ENCODE measurements at regions not wholly inside any gene's neighbourhood (a gene's known extent, or its start where the extent isn't known, plus 50 kb on each side); places are given as distances from the start of the nearest gene placed in this dataset.

DNA sequence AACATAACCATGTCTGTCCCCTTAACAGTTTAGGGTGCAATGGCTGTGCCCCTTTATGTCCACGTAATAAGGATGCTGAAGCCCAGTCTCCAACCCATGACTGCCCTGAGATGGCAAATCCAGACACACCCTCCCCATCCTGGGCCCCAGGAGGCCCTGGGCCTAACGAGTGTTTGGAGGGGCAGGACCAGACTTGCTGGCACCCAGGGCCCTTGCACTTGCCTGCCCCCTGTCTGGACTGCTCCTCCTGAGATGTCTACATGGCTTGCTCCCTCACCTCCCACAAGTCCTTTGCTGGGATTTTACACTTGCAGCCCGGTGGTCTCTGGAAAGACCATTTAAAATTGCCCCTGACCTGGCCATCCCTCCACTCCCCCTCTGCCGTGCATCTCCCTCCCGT, 132.2 kb upstream of the NECTIN1 start:
- BruUV-seq (replicated peaks): no TSS peak
- dilution Hi-C loops (cut with MboI; ENCODE audit: extremely low pct_ligation_motif_present, low sequenced_read_pairs): no loop called here
- Histone ChIP-seq H3K9me3 (replicated peaks; ENCODE audit: control insufficient read depth, insufficient read depth, low read length) (no peaks in the 10 kb centered on the region), H3K4me2 (ENCODE audit: insufficient read depth, low read length) (no peak overlapping the region), H3K27me3 (ENCODE audit: control insufficient read depth in 2 of 2, insufficient read depth in 2 of 2, low read length in 2 of 2) (no peaks in the 10 kb centered on the region), H3K36me3 (ENCODE audit: control insufficient read depth in 2 of 2, extremely low read depth in 1 of 2, insufficient read depth in 2 of 2, low read length in 2 of 2) (no peaks in the 10 kb centered on the region), H3K27ac (ENCODE audit: insufficient read depth, low read depth, low read length) (no peak overlapping the region), H3K9me1 (replicated peaks; ENCODE audit: control insufficient read depth, extremely low read depth, insufficient read depth, low read length) (no peaks in the 10 kb centered on the region), H4K20me1 (replicated peaks; ENCODE audit: control insufficient read depth, extremely low read depth, insufficient read depth, low read length) (no peaks in the 10 kb centered on the region), H3K9ac (replicated peaks; ENCODE audit: extremely low read depth, insufficient read depth, low read length) (no peak overlapping the region), H3K4me1 (ENCODE audit: control insufficient read depth, extremely low read depth, insufficient read depth, low read length) (no peaks in the 10 kb centered on the region), H3K4me3 (replicated peaks in 1 of 3; ENCODE audit: insufficient read depth in 1 of 3, low read depth in 1 of 3, low read length in 3 of 3) (no peak overlapping the region), H3K79me2 (ENCODE audit: control insufficient read depth, insufficient read depth, low read length) (no peaks in the 10 kb centered on the region), H2AFZ (ENCODE audit: low read depth, low read length) (no peak overlapping the region)
- intact Hi-C loops (cut with micrococcal nuclease): no loop called here
- CTCF ChIA-PET: no interaction called here
- FAIRE-seq (no peak), DNase-seq (ENCODE audit: low read depth, low spot score) (no peak)
- POLR2A ChIA-PET: no interaction called here
- TF ChIP-seq EZH2 (IDR thresholded peaks at IDR 0.05; ENCODE audit: borderline replicate concordance, low read depth, low read length, severe bottlenecking) (no peak), POLR2A (IDR thresholded peaks at IDR 0.05; ENCODE audit: low read depth, low read length) (no peak), JUN (IDR thresholded peaks at IDR 0.05; ENCODE audit: borderline replicate concordance, insufficient read depth, insufficient read length, low read depth) (no peak)
- TF ChIP-seq, protein P1, sequence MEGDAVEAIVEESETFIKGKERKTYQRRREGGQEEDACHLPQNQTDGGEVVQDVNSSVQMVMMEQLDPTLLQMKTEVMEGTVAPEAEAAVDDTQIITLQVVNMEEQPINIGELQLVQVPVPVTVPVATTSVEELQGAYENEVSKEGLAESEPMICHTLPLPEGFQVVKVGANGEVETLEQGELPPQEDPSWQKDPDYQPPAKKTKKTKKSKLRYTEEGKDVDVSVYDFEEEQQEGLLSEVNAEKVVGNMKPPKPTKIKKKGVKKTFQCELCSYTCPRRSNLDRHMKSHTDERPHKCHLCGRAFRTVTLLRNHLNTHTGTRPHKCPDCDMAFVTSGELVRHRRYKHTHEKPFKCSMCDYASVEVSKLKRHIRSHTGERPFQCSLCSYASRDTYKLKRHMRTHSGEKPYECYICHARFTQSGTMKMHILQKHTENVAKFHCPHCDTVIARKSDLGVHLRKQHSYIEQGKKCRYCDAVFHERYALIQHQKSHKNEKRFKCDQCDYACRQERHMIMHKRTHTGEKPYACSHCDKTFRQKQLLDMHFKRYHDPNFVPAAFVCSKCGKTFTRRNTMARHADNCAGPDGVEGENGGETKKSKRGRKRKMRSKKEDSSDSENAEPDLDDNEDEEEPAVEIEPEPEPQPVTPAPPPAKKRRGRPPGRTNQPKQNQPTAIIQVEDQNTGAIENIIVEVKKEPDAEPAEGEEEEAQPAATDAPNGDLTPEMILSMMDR (IDR thresholded peaks at IDR 0.05; ENCODE audit: extremely low read depth in 1 of 2, insufficient read depth in 1 of 2, low read depth in 1 of 2, low read length in 2 of 2): no peak
- TF ChIP-seq, protein P2, sequence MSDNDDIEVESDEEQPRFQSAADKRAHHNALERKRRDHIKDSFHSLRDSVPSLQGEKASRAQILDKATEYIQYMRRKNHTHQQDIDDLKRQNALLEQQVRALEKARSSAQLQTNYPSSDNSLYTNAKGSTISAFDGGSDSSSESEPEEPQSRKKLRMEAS (IDR thresholded peaks at IDR 0.05; ENCODE audit: insufficient read depth, insufficient read length): no peak

DNA sequence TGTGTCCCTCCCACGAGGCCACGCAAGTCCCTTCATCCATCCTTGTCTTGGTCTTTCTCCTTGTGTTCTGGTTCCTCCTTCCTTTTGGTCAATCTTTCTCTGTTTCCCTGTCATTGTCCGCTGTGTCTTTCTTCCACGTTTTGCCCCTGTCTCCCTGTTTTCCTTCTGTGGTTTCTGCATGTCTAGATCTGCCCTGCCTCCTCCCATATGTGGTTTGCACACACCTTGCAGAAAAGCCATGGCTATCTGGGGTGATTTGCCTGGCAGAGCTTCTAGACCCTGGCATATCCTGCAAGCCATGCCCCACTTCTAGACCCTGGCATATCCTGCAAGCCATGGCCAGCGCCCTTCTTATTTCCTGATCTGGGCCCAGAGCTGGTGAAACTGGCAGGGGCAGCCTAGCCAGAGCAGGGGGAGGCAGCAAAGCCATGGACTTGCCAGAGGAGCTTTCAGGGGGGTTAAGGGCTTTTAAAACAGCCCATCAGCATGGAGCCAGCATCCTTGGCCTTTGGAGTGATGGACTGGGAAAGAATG, 131.6 kb upstream of the NECTIN1 start:
- H3K27ac ChIP-seq (ENCODE audit: insufficient read depth, low read depth, low read length): no peak overlapping the region
- H3K36me3 ChIP-seq (ENCODE audit: control insufficient read depth in 2 of 2, extremely low read depth in 1 of 2, insufficient read depth in 2 of 2, low read length in 2 of 2): no peaks in the 10 kb centered on the region
- H3K79me2 ChIP-seq (ENCODE audit: control insufficient read depth, insufficient read depth, low read length): no peaks in the 10 kb centered on the region
- DNase-seq (ENCODE audit: low read depth, low spot score): no peak
- TF ChIP-seq, protein P1 (IDR thresholded peaks at IDR 0.05; ENCODE audit: extremely low read depth in 1 of 2, insufficient read depth in 1 of 2, low read depth in 1 of 2, low read length in 2 of 2): no peak
- TF ChIP-seq EZH2 (IDR thresholded peaks at IDR 0.05; ENCODE audit: borderline replicate concordance, low read depth, low read length, severe bottlenecking): no peak
- TF ChIP-seq POLR2A (IDR thresholded peaks at IDR 0.05; ENCODE audit: low read depth, low read length): no peak
- TF ChIP-seq POLR2AphosphoS5 (IDR thresholded peaks at IDR 0.05; ENCODE audit: insufficient read depth, low read depth, low read length): no peak
- no peak for TF ChIP-seq JUN (IDR thresholded peaks at IDR 0.05; ENCODE audit: borderline replicate concordance, insufficient read depth, insufficient read length, low read depth)
- TF ChIP-seq GATA2 (IDR thresholded peaks at IDR 0.05; ENCODE audit: insufficient read depth, insufficient read length, low read depth, low read length): no peak
- TF ChIP-seq, protein P2 (IDR thresholded peaks at IDR 0.05; ENCODE audit: insufficient read depth, insufficient read length): no peak
- TF ChIP-seq MYC (IDR thresholded peaks at IDR 0.05; ENCODE audit: low read depth, low read length): no peak
- no peak for TF ChIP-seq FOS (IDR thresholded peaks at IDR 0.05; ENCODE audit: borderline replicate concordance, insufficient read depth, low read length)
- no peak overlapping the region for H3K9ac ChIP-seq (replicated peaks; ENCODE audit: extremely low read depth, insufficient read depth, low read length)
- H3K9me1 ChIP-seq (replicated peaks; ENCODE audit: control insufficient read depth, extremely low read depth, insufficient read depth, low read length): no peaks in the 10 kb centered on the region
- no peaks in the 10 kb centered on the region for H3K4me1 ChIP-seq (ENCODE audit: control insufficient read depth, extremely low read depth, insufficient read depth, low read length)
- no peak overlapping the region for H3K4me3 ChIP-seq (replicated peaks in 1 of 3; ENCODE audit: insufficient read depth in 1 of 3, low read depth in 1 of 3, low read length in 3 of 3)
- ChIA-PET POLR2A (no interaction called here), CTCF (no interaction called here)
- H4K20me1 ChIP-seq (replicated peaks; ENCODE audit: control insufficient read depth, extremely low read depth, insufficient read depth, low read length): no peaks in the 10 kb centered on the region
- H2AFZ ChIP-seq (ENCODE audit: low read depth, low read length): no peak overlapping the region
- dilution Hi-C loops (cut with MboI; ENCODE audit: extremely low pct_ligation_motif_present, low sequenced_read_pairs): no loop called here
- no peaks in the 10 kb centered on the region for H3K27me3 ChIP-seq (ENCODE audit: control insufficient read depth in 2 of 2, insufficient read depth in 2 of 2, low read length in 2 of 2)
- no peaks in the 10 kb centered on the region for H3K9me3 ChIP-seq (replicated peaks; ENCODE audit: control insufficient read depth, insufficient read depth, low read length)
- no peak overlapping the region for H3K4me2 ChIP-seq (ENCODE audit: insufficient read depth, low read length)
- BruUV-seq (replicated peaks): no TSS peak
- intact Hi-C loops (cut with micrococcal nuclease): no loop called here
- FAIRE-seq: no peak

Measured in endothelial cell of umbilical vein (primary cell).